ENCODE measurements at regions not wholly inside any gene's neighbourhood (a gene's known extent, or its start where the extent isn't known, plus 50 kb on each side); places are given as distances from the start of the nearest gene placed in this dataset.

DNA sequence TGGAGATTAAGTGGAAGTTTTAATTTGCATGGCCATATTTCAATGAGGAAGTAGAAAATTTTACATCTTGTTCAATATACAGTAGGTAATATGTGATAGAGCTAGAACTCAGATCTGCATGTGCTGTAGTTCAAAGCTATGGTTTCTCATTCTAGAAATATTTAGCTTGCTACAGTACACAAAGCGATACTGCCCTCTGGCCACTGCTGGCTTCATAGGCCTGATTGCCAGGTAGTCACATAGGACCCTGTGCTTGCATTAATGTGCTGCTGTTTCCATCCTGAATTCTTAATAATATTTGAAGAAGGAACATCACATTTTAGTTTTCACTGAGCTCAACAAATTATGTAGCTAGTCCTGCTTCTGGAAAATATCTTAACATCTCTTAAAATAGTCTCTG is 87.0 kb downstream of the PLSCR2 start:
- Histone ChIP-seq H4K20me1 (ENCODE audit: insufficient read depth, low read length) (no peaks in the 10 kb centered on the region), H3K36me3 (ENCODE audit: insufficient read depth, low read length) (no peaks in the 10 kb centered on the region), H3K4me2 (ENCODE audit: low read length) (no peak overlapping the region), H3K27ac (ENCODE audit: low read depth, low read length, poor library complexity, severe bottlenecking) (no peak overlapping the region), H3K4me1 (ENCODE audit: insufficient read depth, low read length, poor library complexity, severe bottlenecking) (no peaks in the 10 kb centered on the region), H3K79me2 (ENCODE audit: insufficient read depth, low read depth, low read length) (no peaks in the 10 kb centered on the region), H3K4me3 (ENCODE audit: low read depth, low read length, poor library complexity, severe bottlenecking) (no peak overlapping the region), H3K9me2 (ENCODE audit: insufficient read depth, low read length) (no peaks in the 10 kb centered on the region), H3K9me3 (ENCODE audit: low read length) (no peaks in the 10 kb centered on the region), H2AFZ (ENCODE audit: low read length) (no peak overlapping the region)
- no TSS peak for BruUV-seq (replicated peaks)
- intact Hi-C loops (cut with micrococcal nuclease; ENCODE audit: unreplicated experiment): no loop called here
- POLR2A ChIA-PET: no interaction called here
- DNase-seq (ENCODE audit: low spot score): no peak
- CTCF ChIA-PET (ENCODE audit: unreplicated experiment): no interaction called here
- no peak for TF ChIP-seq EZH2phosphoT487 (IDR thresholded peaks at IDR 0.05; ENCODE audit: borderline replicate concordance, low read depth, low read length)
- TF ChIP-seq, protein P1, sequence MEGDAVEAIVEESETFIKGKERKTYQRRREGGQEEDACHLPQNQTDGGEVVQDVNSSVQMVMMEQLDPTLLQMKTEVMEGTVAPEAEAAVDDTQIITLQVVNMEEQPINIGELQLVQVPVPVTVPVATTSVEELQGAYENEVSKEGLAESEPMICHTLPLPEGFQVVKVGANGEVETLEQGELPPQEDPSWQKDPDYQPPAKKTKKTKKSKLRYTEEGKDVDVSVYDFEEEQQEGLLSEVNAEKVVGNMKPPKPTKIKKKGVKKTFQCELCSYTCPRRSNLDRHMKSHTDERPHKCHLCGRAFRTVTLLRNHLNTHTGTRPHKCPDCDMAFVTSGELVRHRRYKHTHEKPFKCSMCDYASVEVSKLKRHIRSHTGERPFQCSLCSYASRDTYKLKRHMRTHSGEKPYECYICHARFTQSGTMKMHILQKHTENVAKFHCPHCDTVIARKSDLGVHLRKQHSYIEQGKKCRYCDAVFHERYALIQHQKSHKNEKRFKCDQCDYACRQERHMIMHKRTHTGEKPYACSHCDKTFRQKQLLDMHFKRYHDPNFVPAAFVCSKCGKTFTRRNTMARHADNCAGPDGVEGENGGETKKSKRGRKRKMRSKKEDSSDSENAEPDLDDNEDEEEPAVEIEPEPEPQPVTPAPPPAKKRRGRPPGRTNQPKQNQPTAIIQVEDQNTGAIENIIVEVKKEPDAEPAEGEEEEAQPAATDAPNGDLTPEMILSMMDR (conservative IDR thresholded peaks at IDR 0.05; ENCODE audit: low read length): no peak

DNA sequence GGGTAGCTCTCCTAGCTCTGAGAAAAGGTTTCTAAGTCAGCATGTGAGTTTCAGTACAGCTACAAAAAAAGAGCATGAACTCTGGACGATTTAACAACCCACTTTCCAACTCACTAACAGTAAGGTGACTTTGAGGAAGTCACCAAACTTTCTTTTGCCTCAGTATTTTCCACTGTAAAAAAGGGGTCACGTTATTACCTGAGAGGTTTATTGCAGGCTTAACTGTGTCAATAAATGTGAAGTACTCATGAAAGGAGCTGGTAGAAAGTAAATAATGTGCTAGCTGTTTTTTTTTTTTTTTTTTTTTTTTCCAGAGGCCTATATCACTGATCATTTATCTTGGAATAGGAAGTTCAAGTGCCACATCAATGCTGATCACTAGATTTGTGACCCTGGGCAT is 89.3 kb downstream of the PLSCR2 start:
- ChIA-PET POLR2A (interaction anchor here (0.6 to 0.7 kb wide), 2 partner anchors 170 to 401 kb away, joined by 3 read pairs; no protein-coding TSS in a partner anchor), CTCF (ENCODE audit: unreplicated experiment) (no interaction called here)
- Histone ChIP-seq H3K9me2 (ENCODE audit: insufficient read depth, low read length) (no peaks in the 10 kb centered on the region), H3K36me3 (ENCODE audit: insufficient read depth, low read length) (no peaks in the 10 kb centered on the region), H3K4me2 (ENCODE audit: low read length) (no peak overlapping the region), H3K27ac (ENCODE audit: low read depth, low read length, poor library complexity, severe bottlenecking) (no peak overlapping the region), H3K79me2 (ENCODE audit: insufficient read depth, low read depth, low read length) (no peaks in the 10 kb centered on the region), H2AFZ (ENCODE audit: low read length) (no peak overlapping the region), H4K20me1 (ENCODE audit: insufficient read depth, low read length) (no peaks in the 10 kb centered on the region), H3K4me1 (ENCODE audit: insufficient read depth, low read length, poor library complexity, severe bottlenecking) (no peaks in the 10 kb centered on the region), H3K4me3 (ENCODE audit: low read depth, low read length, poor library complexity, severe bottlenecking) (no peak overlapping the region), H3K9me3 (ENCODE audit: low read length) (no peaks in the 10 kb centered on the region)
- BruUV-seq (replicated peaks): no TSS peak
- intact Hi-C loops (cut with micrococcal nuclease; ENCODE audit: unreplicated experiment): no loop called here
- no peak for DNase-seq (ENCODE audit: low spot score)
- TF ChIP-seq EZH2phosphoT487 (IDR thresholded peaks at IDR 0.05; ENCODE audit: borderline replicate concordance, low read depth, low read length): no peak
- TF ChIP-seq, protein P1 (conservative IDR thresholded peaks at IDR 0.05; ENCODE audit: low read length): no peak

DNA sequence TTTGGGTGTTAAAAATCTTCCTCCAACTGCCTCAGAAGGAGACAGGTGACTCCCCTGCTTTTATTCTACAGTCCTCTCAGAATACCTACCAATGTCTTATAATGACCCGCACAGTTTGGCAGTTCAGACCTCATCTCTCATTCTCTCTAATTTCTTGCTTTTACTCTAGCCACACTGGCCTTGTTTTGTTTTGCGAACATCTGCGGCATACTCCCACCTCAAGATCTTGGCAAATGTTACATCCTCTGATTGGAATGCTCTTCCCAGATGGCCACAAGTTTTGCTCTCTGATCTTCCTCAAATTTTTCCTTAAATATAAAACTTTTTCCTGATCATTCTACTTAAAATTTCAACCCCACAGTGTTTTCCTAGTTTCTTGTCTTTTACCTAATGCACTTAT is 94.1 kb downstream of the PLSCR2 start:
- Histone ChIP-seq H3K9me3 (ENCODE audit: low read length) (no peaks in the 10 kb centered on the region), H3K4me2 (ENCODE audit: low read length) (no peak overlapping the region), H3K79me2 (ENCODE audit: insufficient read depth, low read depth, low read length) (no peaks in the 10 kb centered on the region), H3K9me2 (ENCODE audit: insufficient read depth, low read length) (no peaks in the 10 kb centered on the region), H2AFZ (ENCODE audit: low read length) (no peak overlapping the region), H3K4me1 (ENCODE audit: insufficient read depth, low read length, poor library complexity, severe bottlenecking) (no peaks in the 10 kb centered on the region), H3K4me3 (ENCODE audit: low read depth, low read length, poor library complexity, severe bottlenecking) (no peak overlapping the region), H4K20me1 (ENCODE audit: insufficient read depth, low read length) (no peaks in the 10 kb centered on the region), H3K27ac (ENCODE audit: low read depth, low read length, poor library complexity, severe bottlenecking) (no peak overlapping the region), H3K36me3 (ENCODE audit: insufficient read depth, low read length) (no peaks in the 10 kb centered on the region)
- ChIA-PET POLR2A (interaction anchor here (1.0 kb wide), 1 partner anchor 42 kb away, joined by 3 read pairs; no protein-coding TSS in a partner anchor), CTCF (ENCODE audit: unreplicated experiment) (no interaction called here)
- intact Hi-C loops (cut with micrococcal nuclease; ENCODE audit: unreplicated experiment): no loop called here
- no peak for TF ChIP-seq EZH2phosphoT487 (IDR thresholded peaks at IDR 0.05; ENCODE audit: borderline replicate concordance, low read depth, low read length)
- TF ChIP-seq, protein P1 (conservative IDR thresholded peaks at IDR 0.05; ENCODE audit: low read length): no peak
- no peak for DNase-seq (ENCODE audit: low spot score)
- BruUV-seq (replicated peaks): no TSS peak
